ENCODE measurements at regions not wholly inside any gene's neighbourhood (a gene's known extent, or its start where the extent isn't known, plus 50 kb on each side); places are given as distances from the start of the nearest gene placed in this dataset.

DNA sequence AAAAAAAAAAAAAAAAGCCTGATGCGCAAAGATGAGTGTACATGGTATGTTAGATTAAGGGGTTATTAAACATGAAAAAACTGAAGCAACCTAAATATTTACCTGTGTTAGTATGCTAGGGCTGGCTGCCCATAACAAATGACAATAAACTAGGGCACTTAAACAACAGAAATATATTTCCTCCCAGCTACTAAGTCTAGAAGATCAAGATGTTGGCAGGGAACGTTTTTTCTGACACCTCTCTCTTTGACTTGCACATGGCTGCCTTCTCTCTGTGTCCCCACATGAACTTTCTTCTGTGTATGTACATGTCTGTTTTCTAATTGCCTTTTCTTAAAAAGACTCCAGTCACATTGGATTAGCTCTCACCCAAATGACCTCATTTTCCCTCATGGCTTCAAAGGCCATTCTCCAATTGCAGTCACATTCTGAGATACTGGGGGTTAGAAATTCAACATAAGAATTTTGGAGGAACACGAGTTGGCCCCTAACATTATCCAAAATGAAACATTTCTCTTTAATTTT, 694.5 kb downstream of the CDH9 start:
- Histone ChIP-seq H3K9ac (ENCODE audit: low read length) (no peak overlapping the region), H3K36me3 (ENCODE audit: insufficient read depth, low read length) (no peaks in the 10 kb centered on the region), H3K4me2 (ENCODE audit: low read length) (no peak overlapping the region), H3K27me3 (ENCODE audit: insufficient read depth, low read depth, low read length) (no peaks in the 10 kb centered on the region), H2AFZ (ENCODE audit: low read depth, low read length) (no peak overlapping the region), H4K20me1 (ENCODE audit: insufficient read depth) (no peaks in the 10 kb centered on the region), H3K4me3 (ENCODE audit: low read length) (no peak overlapping the region), H3K27ac (ENCODE audit: low read length) (no peak overlapping the region), H3K9me3 (ENCODE audit: low read length) (no peaks in the 10 kb centered on the region), H3K9me2 (ENCODE audit: insufficient read depth, low read length) (no peaks in the 10 kb centered on the region), H3K79me2 (replicated peaks; ENCODE audit: insufficient read depth, low read length) (no peaks in the 10 kb centered on the region), H3F3A (ENCODE audit: insufficient read depth, low read length, poor library complexity, severe bottlenecking) (no peaks in the 10 kb centered on the region)
- TF ChIP-seq EZH2 (IDR thresholded peaks at IDR 0.05; ENCODE audit: borderline replicate concordance, insufficient read depth, low read length, poor library complexity, severe bottlenecking) (no peak), CTCF (IDR thresholded peaks at IDR 0.05; ENCODE audit: poor library complexity, severe bottlenecking) (no peak), SMC3 (conservative IDR thresholded peaks at IDR 0.05; ENCODE audit: poor library complexity) (no peak), MXI1 (conservative IDR thresholded peaks at IDR 0.05; ENCODE audit: poor library complexity, severe bottlenecking) (no peak), EP300 (conservative IDR thresholded peaks at IDR 0.05; ENCODE audit: poor library complexity, severe bottlenecking) (no peak), POLR2AphosphoS5 (IDR thresholded peaks at IDR 0.05) (no peak), REST (IDR thresholded peaks at IDR 0.05; ENCODE audit: borderline replicate concordance) (no peak)

- Histone ChIP-seq H3F3A (ENCODE audit: insufficient read depth, low read length, poor library complexity, severe bottlenecking) (no peaks in the 10 kb centered on the region), H3K9me2 (ENCODE audit: insufficient read depth, low read length) (no peaks in the 10 kb centered on the region), H3K9ac (ENCODE audit: low read length) (no peak overlapping the region), H3K9me3 (ENCODE audit: low read length) (no peaks in the 10 kb centered on the region), H3K79me2 (replicated peaks; ENCODE audit: insufficient read depth, low read length) (no peaks in the 10 kb centered on the region), H3K4me2 (ENCODE audit: low read length) (no peak overlapping the region), H3K27me3 (ENCODE audit: insufficient read depth, low read depth, low read length) (no peaks in the 10 kb centered on the region), H3K4me3 (ENCODE audit: low read length) (no peak overlapping the region), H4K20me1 (ENCODE audit: insufficient read depth) (no peaks in the 10 kb centered on the region), H3K36me3 (ENCODE audit: insufficient read depth, low read length) (no peaks in the 10 kb centered on the region), H3K27ac (ENCODE audit: low read length) (no peak overlapping the region), H2AFZ (ENCODE audit: low read depth, low read length) (no peak overlapping the region)
- TF ChIP-seq MXI1 (conservative IDR thresholded peaks at IDR 0.05; ENCODE audit: poor library complexity, severe bottlenecking) (no peak), EZH2 (IDR thresholded peaks at IDR 0.05; ENCODE audit: borderline replicate concordance, insufficient read depth, low read length, poor library complexity, severe bottlenecking) (no peak), REST (IDR thresholded peaks at IDR 0.05; ENCODE audit: borderline replicate concordance) (no peak), EP300 (conservative IDR thresholded peaks at IDR 0.05; ENCODE audit: poor library complexity, severe bottlenecking) (no peak)
Observed at GRCh38 chr5:26339576-26339975, 698.8 kb downstream of the CDH9 start.
